ENCODE measurements at regions not wholly inside any gene's neighbourhood (a gene's known extent, or its start where the extent isn't known, plus 50 kb on each side); places are given as distances from the start of the nearest gene placed in this dataset.

DNA sequence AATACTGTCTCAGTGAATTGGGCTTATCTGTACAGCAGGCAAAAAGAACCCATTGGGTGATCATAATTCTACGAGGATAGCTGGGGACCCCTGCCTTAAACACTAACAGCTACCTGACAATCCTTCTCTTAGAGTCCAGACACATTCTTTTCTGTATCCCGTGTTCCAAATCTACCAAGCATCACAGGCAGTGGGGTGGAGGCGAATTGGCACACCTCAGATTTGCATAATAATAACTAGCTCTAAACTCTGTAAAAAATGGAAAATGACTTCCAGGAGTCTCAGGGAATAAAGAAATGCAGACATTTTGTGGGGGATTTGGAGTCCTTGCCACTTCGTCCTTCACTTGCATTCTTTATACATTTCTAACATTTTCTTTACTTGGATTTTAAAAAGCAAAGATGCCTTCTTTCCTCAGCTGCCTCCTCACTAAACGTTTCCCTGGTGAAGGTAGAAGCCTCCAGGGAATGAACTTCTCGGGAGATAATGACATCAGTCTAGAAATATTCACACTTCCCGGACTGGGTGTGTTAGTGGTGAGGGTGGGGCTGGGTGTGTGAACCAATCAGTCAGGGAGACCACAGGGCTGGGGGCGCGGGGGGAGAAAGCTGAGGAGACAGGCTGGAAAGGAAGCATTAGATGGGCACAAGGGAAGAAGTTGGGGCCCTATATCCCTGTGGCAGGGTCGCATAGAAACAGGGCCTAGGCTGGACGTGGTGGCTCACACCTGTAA lies 59.1 kb upstream of the BOD1L2 start:
- no peak for DNase-seq

DNA sequence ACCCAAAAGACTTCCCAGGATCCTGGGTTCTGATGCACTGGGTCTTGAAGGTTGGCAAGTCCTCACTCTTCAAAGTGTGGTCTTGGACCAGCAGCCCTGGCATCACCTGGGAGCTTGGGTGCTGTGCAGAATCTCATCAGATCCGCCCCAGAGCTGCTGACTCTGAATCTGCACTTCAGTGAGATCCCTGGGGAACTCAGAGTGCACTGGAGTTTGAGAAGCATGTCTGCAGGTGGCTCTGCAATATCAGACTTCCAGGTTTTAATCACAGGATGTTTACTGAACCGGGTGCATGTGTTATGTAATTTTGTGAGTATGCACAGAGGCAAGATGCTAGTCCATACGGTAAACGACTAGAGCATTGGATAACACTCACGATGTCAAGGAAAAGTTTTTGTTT lies 58.0 kb upstream of the BOD1L2 start:
- no peak for DNase-seq

DNA sequence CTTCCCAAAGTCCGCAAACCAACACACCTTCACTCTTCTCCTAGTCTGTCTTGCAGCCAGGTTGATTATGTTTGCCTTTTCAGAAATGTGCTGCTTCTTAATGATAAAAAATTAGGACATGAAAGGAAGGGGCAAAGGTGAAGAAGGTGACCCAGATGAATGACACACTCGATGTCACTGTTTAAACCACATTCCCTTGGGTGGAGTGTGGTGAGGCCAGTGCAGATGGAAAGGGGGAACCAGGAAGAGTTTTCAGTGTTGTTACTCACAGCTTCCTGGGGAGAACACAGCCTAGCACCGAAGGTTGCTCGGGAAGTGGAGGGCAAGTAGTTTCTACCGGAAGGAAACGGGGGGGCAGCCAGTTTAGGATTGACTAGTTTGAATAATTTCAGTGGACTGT lies 57.2 kb upstream of the BOD1L2 start:
- DNase-seq, result peak in 1 of 2 experiments; percentile 6

DNA sequence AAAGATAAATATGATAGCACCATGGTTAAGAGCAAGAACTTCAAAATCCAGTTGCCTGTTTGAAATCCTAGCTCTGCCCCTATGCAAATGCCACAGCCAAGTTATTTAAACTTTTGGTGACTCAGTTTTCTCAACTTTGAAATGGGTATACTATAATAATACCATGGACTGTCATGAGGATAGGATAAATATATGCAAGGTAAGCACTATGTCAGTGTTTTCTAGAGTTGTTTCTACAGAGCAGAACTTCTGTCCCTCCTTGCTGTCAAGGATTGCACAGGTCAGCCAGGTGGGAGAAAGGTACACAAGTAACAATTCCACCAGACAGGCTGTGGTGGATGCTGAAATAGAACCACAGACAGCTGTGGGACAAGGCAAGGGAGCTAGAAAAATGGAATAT lies 55.7 kb upstream of the BOD1L2 start:
- no peak for DNase-seq

DNA sequence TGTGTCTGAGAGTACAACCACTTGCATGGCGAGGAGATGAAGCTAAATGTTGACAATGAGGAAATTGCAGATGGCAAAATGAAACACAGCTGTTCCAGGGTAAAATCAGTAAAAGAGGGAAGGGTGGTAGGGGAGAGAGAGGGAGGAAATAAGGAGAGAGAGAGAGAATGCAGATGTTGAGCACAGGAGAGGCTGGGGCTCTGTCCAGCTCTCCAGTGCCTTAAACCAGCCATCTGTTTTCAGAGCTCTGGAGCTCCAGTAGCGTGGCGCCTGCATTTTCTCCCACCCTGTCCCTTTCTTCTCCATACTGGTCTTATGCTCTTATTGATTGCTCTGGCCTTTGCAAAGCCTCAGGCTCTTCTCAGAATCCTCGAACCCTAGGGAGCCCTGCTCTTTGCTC lies 52.7 kb upstream of the BOD1L2 start:
- no peak for DNase-seq

DNA sequence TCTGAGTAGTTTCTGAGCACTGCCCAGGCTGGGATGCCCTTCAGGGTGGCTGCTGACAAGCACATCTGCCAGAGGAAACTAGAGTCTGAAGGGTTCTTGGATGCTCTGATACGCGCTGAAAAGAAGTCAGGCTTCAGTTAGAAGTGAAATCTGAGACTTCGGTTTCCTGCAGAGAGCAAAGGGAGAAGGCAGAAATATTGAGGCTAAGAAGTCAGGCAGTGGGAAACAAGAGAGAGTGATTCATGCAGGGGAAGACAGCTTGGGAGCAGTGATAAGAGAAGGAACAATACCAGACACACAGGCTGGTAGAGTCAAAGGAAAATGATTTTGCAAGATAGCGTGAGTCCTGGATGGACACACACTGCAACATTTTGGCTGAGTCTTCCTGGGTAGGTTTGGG lies 51.0 kb upstream of the BOD1L2 start:
- peak; percentile 45 to 47 for DNase-seq

All from Kasumi-1 (cell line).